ENCODE measurements at regions not wholly inside any gene's neighbourhood (a gene's known extent, or its start where the extent isn't known, plus 50 kb on each side); places are given as distances from the start of the nearest gene placed in this dataset.

DNA sequence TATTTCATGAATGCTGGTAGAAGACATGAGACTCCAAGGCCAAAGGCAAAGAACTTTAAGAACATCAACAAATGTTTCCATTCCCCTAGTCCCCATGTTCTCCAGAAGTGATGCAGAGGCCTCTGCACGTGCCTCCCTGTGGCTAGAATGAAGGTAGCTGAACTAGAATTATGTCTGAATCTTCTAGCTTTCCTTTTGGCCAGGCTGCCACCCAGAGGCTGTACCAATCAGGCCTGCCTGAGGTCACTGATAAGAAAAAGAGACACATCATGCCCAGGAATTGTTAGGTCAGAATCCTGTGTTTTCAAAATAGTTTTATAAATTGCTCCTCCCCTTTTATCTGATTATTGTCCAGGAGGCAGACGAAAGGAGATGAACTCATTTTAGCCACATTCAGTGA lies 188.0 kb upstream of the SLC16A7 start:
- H3K4me3 ChIP-seq: no peak overlapping the region
- in situ Hi-C loops (cut with MboI): loop anchor here (10.0 kb wide), 2 partner anchors 397 to 427 kb away; no protein-coding TSS in a partner anchor
- WGBS (ENCODE audit: insufficient coverage, insufficient replicate concordance, low lambda C conversion rate, missing lambda C conversion rate): 14% methylated on average over 2 of the region's 2 CpGs
- no peaks in the 10 kb centered on the region for H3K36me3 ChIP-seq (ENCODE audit: control insufficient read depth in 2 of 2, insufficient read depth in 2 of 2, low read length in 1 of 2)
- no peak overlapping the region for H2AFZ ChIP-seq (ENCODE audit: control insufficient read depth, low read depth, low read length)
- intact Hi-C loops (cut with micrococcal nuclease; ENCODE audit: unreplicated experiment): no loop called here
- no peak overlapping the region for H3K9ac ChIP-seq (ENCODE audit: control insufficient read depth, insufficient read depth, low read length)
- ChIA-PET SMC1A (ENCODE audit: uncharacterized antibody, unreplicated experiment) (interaction anchor here (0.8 kb wide), 1 partner anchor 8 kb away, joined by 3 read pairs; no protein-coding TSS in a partner anchor), RAD21 (ENCODE audit: unreplicated experiment) (no interaction called here), CTCF (interaction anchor here (1.2 to 2.2 kb wide), 2 partner anchors 14 to 427 kb away, joined by 4 to 6 read pairs; no protein-coding TSS in a partner anchor), POLR2A (no interaction called here)
- DNase-seq (ENCODE audit: low read depth, low spot score): no peak
- BruUV-seq (replicated peaks): no TSS peak
- H3K79me2 ChIP-seq (ENCODE audit: control insufficient read depth, insufficient read depth, low read length): no peaks in the 10 kb centered on the region
- H4K20me1 ChIP-seq (ENCODE audit: control insufficient read depth, insufficient read depth): no peaks in the 10 kb centered on the region
- no peaks in the 10 kb centered on the region for H3K4me1 ChIP-seq (ENCODE audit: control insufficient read depth, insufficient read depth, low read length)
- no peaks in the 10 kb centered on the region for H3K9me3 ChIP-seq (replicated peaks; ENCODE audit: control insufficient read depth, insufficient read depth, low read length)
- no peaks in the 10 kb centered on the region for H3K27me3 ChIP-seq (replicated peaks in 1 of 2; ENCODE audit: control insufficient read depth in 2 of 2, insufficient read depth in 2 of 2, low read length in 1 of 2)
- TF ChIP-seq NR2C1 (IDR thresholded peaks at IDR 0.05): no peak
- TF ChIP-seq RFX5 (IDR thresholded peaks at IDR 0.05; ENCODE audit: low read depth, low read length): no peak
- TF ChIP-seq KLF5 (IDR thresholded peaks at IDR 0.05; ENCODE audit: partially characterized antibody): no peak
- no peak for TF ChIP-seq SUPT20H (IDR thresholded peaks at IDR 0.05; ENCODE audit: borderline replicate concordance, control insufficient read depth, low read depth, low read length)
- no peak for TF ChIP-seq ZNF384 (IDR thresholded peaks at IDR 0.05; ENCODE audit: borderline replicate concordance, low read depth, low read length)
- TF ChIP-seq ZBED1 (IDR thresholded peaks at IDR 0.05; ENCODE audit: borderline replicate concordance): no peak
- no peak for TF ChIP-seq POLR2A (IDR thresholded peaks at IDR 0.05; ENCODE audit: low read depth, low read length)
- no peak for TF ChIP-seq PAX8 (IDR thresholded peaks at IDR 0.05)
- TF ChIP-seq, protein P1, sequence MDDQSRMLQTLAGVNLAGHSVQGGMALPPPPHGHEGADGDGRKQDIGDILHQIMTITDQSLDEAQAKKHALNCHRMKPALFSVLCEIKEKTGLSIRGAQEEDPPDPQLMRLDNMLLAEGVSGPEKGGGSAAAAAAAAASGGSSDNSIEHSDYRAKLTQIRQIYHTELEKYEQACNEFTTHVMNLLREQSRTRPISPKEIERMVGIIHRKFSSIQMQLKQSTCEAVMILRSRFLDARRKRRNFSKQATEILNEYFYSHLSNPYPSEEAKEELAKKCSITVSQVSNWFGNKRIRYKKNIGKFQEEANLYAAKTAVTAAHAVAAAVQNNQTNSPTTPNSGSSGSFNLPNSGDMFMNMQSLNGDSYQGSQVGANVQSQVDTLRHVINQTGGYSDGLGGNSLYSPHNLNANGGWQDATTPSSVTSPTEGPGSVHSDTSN (IDR thresholded peaks at IDR 0.05; ENCODE audit: insufficient replicate concordance, low read depth, low read length): no peak
- no peak for TF ChIP-seq ZNF24 (IDR thresholded peaks at IDR 0.05)
- TF ChIP-seq, protein P2, sequence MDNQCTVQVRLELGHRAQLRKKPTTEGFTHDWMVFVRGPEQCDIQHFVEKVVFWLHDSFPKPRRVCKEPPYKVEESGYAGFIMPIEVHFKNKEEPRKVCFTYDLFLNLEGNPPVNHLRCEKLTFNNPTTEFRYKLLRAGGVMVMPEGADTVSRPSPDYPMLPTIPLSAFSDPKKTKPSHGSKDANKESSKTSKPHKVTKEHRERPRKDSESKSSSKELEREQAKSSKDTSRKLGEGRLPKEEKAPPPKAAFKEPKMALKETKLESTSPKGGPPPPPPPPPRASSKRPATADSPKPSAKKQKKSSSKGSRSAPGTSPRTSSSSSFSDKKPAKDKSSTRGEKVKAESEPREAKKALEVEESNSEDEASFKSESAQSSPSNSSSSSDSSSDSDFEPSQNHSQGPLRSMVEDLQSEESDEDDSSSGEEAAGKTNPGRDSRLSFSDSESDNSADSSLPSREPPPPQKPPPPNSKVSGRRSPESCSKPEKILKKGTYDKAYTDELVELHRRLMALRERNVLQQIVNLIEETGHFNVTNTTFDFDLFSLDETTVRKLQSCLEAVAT (IDR thresholded peaks at IDR 0.05): no peak
- TF ChIP-seq, protein P3, sequence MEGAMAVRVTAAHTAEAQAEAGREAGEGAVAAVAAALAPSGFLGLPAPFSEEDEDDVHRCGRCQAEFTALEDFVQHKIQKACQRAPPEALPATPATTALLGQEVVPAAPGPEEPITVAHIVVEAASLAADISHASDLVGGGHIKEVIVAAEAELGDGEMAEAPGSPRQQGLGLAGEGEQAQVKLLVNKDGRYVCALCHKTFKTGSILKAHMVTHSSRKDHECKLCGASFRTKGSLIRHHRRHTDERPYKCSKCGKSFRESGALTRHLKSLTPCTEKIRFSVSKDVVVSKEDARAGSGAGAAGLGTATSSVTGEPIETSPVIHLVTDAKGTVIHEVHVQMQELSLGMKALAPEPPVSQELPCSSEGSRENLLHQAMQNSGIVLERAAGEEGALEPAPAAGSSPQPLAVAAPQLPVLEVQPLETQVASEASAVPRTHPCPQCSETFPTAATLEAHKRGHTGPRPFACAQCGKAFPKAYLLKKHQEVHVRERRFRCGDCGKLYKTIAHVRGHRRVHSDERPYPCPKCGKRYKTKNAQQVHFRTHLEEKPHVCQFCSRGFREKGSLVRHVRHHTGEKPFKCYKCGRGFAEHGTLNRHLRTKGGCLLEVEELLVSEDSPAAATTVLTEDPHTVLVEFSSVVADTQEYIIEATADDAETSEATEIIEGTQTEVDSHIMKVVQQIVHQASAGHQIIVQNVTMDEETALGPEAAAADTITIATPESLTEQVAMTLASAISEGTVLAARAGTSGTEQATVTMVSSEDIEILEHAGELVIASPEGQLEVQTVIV (IDR thresholded peaks at IDR 0.05; ENCODE audit: borderline replicate concordance, partially characterized antibody): no peak
- TF ChIP-seq BMI1 (IDR thresholded peaks at IDR 0.05; ENCODE audit: borderline replicate concordance): no peak
- no peak for TF ChIP-seq FOXM1 (IDR thresholded peaks at IDR 0.05; ENCODE audit: low read depth, low read length)
- no peak for TF ChIP-seq SREBF2 (IDR thresholded peaks at IDR 0.05; ENCODE audit: low read length)
- no peak for ATAC-seq
- FAIRE-seq: no peak
- no peak overlapping the region for H3K4me2 ChIP-seq (ENCODE audit: control insufficient read depth, insufficient read depth)
- H3K27ac ChIP-seq (ENCODE audit: control insufficient read depth, insufficient read depth): no peak overlapping the region

Data from GM12878 (cell line).